ENCODE measurements at regions not wholly inside any gene's neighbourhood (a gene's known extent, or its start where the extent isn't known, plus 50 kb on each side); places are given as distances from the start of the nearest gene placed in this dataset.

DNA sequence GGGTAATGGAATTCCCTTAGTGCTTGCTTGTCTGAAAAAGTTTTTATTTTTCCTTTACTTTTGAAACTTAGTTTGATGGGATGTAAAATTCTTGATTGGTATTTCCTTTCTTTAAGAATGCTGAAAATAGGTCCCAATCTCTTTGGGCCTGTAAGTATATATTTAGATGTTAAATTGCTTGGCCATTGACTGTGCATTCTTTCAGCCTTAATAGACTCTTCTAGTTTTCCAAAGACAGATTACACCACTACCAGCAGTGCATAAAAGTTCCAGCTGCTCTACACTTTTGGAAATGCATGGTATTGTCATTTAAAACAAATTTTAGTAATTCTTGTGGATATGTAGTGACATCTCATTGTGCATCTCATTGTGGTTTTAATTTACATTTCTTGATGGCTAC is 464.8 kb upstream of the USP24 start:
- DNase-seq (ENCODE audit: low spot score): no peak

GRCh38 chr1:55673416-55673815 is 458.3 kb upstream of the USP24 start:
- DNase-seq (ENCODE audit: low spot score): no peak

DNA sequence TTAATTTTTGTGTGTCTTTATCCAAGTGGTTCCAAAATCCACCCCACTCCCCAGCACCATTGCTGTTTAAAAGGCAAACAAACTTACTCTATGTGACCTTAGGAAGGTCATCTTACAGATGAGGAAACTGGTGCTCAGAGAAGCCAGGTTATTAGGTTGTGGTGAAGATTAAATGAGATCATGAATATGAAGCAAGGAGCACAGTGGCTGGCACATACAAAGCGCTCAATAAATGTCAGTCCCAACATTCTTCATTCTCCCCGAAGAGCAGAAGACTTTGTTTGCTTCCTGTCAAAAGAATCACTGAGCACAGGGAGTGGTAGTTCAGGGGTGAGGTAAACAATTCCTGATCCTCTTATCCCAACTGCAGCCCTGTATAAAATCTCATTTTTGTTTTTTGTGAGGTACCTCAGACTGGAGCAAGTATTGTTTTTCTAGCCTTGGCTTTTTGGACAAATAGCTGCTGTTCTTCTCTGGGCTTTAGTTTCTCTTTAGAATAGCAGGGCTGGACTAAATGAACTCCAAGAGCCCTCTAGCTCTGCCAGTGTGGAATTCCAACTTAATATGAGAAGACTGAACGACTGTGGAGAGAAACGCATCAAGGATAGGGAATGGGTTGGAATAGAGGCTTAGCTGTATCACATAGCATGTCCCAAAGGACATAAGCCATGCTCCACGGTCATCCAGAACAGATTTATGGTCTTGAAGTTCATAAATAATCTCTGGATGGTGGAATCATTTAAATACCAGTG is 455.3 kb upstream of the USP24 start:
- peak; percentile 65 for DNase-seq (ENCODE audit: low spot score)

DNA sequence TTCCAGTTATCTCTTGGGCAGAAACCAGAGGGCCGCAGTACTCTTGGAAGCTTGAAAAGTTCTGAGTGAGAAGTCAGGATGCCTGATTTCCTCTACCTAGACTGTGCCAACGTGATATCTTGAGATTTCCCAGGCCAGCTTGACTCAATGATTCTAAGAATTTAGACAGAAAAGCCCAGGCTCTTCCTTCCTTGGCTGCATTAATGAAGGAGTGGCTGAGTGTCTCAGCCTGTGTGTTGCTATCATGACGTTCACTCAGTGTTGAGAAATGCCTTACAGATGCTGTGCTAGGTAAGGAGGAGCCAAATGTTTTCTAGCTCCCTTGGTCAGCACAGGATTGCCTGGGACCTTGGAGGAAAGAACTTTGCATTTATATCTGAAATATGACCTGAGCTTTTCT is 454.1 kb upstream of the USP24 start:
- no peak for DNase-seq (ENCODE audit: low spot score)

GRCh38 chr1:55662875-55663274 is 447.7 kb upstream of the USP24 start:
- DNase-seq (ENCODE audit: low spot score): no peak

DNA sequence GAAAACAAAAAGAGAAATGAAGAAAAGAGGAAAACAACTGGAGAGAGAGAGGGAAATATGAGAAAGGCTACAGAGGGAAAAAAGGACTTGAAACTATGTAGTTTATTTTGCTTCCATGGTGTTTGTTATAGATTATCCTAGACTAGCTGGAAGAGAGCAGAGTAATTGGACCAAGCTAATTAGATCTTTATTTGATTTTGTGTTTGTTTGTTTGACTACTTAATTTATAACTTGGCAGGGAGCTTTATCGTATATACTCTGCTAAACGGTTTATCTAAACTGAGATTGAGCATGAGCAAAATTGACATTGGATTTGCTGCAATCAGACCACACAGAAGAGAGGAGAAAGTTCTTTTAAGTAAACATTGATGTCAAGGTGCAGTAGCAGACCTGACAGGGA is 443.8 kb upstream of the USP24 start:
- no peak for DNase-seq (ENCODE audit: low spot score)

GRCh38 chr1:55654750-55655149 is 439.6 kb upstream of the USP24 start:
- DNase-seq (ENCODE audit: low spot score): no peak

DNA sequence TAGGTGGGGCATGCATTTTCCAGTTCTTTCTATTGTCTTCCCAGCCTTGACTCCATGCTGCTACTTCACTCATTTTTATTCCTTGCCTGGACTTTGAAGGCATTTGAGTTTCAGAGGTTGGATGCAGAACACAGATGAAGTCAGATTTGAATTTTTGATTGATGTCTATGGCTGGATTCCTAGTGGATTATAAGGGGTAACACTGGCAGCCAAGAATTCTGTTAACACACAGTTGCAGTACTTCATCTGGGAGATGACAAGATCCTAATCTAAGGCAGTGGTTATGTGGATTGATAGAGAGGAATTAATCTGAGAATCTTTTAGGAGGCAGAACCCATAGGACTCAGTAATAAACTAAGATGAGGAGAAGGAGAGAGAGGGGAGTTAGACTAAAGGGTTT is 439.0 kb upstream of the USP24 start:
- DNase-seq (ENCODE audit: low spot score): no peak

GRCh38 chr1:55650444-55650843 is 435.3 kb upstream of the USP24 start:
- no peak for DNase-seq (ENCODE audit: low spot score)

GRCh38 chr1:55646181-55646580 is 431.0 kb upstream of the USP24 start:
- no peak for DNase-seq (ENCODE audit: low spot score)

GRCh38 chr1:55645270-55645669 is 430.1 kb upstream of the USP24 start:
- DNase-seq (ENCODE audit: low spot score): no peak

DNA sequence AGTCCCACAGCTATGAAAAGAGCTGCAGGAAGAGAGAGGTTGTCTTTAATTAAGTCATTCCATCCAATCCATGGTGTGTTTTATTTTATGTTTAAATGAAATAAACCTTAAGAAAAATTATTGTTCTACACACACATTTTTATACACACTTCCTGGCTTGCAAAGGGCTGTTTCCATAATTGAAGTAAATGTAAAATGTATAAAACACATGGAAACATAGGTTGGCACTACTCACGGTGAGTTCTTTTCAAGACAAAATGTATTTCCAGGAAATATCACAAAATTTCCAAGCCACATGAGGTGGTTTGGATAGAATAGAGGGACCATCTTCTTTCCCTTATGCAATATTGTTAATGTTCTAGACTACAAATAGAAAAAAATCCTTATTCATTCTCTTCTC is 426.8 kb upstream of the USP24 start:
- DNase-seq (ENCODE audit: low spot score): no peak

DNA sequence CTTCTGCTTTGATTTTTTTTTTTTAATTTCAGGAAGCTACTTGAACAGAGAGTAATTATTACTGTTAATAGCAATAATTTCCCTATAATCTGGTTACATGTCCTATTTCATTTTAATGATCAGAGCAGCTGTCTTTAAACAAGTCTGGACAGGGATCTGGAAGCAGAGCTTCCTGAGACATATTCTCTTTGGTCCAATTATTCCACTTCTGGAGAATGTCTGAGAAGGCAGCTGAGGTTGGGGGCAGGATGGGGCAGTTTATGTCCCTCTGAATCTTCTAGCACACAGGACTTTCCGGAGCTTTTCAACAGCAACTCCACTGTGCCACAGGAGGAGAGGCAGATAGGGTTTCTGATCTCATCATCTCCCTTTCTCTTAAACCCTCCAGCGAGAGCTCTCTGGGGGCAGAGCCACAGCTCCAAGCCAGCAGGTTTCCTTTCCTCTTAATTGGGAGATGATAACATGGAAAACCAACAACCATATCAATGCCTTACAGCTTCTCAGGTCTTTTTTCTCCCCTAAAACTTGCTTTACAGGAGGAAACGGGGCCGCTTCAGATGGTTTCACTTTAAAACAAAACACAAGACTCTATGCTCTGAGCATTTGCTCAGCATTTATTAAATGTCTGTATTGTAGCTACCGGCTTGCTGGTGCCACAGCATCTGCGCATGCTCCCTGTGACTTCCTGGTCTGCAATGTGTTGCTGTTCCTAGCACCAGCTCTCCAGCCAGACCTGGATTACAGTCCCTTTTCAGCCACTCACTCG is 425.7 kb upstream of the USP24 start:
- peak; percentile 83 for DNase-seq (ENCODE audit: low spot score)

GRCh38 chr1:55639526-55639925 is 424.4 kb upstream of the USP24 start:
- DNase-seq (ENCODE audit: low spot score): no peak

DNA sequence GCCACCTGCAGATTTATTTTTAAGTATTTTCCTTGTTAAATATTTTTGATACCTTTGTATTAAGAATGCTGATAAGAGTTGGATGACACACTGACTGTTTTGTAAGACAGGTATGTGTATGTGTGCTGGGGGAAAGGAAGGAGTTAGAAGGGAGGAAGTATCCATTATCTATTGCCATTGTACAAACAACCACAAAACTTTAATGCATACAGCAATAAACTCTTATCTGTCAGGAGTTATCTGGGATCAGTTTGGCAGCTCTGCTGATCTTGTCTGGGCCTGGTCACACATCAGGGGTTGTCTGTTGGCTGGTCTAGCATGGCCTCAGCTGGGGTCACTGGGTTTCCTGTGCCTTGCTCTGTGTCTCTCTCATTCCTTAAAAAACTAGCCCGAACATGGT is 423.9 kb upstream of the USP24 start:
- no peak for DNase-seq (ENCODE audit: low spot score)

GRCh38 chr1:55636696-55637095 is 421.5 kb upstream of the USP24 start:
- DNase-seq (ENCODE audit: low spot score): no peak

DNA sequence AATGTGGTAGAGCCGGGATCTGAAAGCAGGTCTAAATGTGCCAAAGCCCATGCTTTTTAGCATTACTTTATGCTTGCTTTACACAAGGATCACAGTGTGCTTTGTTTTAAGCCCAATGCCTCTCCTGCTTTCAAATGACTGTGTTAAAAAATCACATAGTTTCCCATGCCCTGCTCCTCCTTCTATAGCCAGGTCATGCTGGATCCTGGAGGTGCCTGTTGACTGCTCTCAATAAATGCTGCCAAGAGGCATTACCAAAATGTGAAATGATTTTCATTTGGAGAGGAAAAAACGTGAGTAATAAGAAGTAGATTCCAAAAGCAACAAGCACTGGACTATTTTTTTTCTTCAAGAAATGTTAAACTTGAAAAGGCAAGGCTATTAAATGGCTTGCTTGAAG is 420.7 kb upstream of the USP24 start:
- DNase-seq (ENCODE audit: low spot score): no peak

- DNase-seq (ENCODE audit: low spot score): no peak
These were observed 419.4 kb upstream of the USP24 start for GRCh38 chr1:55634516-55634915.

DNA sequence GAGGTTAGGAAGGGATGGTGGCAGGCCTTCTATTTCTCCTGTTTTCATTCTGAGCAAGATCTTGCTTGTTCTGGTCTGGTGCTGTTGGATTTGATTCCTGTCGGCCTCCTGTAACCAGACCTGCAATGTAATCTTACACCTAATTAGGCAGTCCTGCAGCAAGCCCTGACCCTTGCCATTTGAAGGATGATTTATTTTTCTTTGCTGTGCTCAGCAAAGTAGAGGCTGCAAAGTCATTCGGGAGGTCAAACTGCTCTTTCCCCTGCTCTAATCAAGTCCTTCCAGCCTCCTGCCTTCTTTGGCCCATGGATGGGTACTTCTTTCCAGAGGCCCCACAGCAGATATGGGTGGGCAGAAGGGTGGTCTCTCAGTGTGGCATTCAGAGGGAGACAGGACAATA is 417.7 kb upstream of the USP24 start:
- no peak for DNase-seq (ENCODE audit: low spot score)

DNA sequence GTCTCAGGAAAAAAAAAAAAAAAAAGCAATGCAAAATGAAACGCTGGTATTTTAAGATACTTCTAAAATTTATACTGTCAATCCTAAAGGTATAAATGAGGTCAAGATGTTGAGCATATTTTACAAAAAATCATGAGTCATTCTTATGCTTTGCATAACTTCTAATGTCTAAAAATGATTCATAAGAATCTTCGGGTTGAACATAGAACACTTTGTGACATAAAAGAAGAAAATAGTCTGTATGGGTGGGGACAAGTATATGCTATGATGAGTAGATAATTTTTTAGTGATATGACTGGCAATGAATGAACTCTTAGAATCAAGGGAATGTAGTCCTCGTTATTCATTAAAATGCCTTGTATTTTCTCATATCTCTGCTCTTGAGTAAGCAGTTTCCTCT is 416.9 kb upstream of the USP24 start:
- DNase-seq (ENCODE audit: low spot score): no peak

DNA sequence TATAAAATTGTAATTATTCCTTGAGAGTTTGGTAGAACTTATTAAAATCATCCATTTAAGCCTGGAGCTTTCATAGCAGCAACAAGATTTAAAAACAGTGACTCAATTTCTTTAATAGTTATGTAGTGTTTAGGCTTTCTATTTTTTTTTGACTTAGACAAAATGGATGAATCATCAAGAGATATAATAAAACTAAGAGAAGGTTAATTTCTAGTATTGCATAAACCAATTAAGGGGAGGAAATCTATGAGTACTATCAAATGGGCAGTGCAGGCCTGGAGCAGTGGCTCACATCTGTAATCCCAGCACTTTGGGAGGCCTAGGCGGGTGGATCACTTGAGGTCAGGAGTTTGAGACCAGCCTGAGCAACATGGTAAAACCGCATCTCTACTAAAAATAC is 416.3 kb upstream of the USP24 start:
- no peak for DNase-seq (ENCODE audit: low spot score)

DNA sequence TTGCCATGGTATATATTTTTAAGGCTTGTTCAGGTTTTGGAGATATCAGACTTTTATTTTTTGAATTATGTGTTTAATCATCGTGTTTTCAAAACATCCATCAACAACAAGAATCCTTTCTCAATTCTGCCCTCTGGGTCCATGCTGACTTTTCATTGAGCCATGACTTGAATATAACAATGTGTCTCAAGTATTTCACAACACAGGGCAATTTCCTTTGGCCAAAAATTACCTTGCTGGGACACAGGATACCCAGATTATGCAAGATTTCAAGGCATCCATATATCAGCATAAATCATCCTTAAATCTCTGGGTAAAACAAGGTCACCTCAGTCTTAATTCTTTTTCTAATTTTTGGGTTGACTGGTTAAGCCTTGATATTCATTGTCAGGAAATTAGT is 411.2 kb upstream of the USP24 start:
- no peak for DNase-seq (ENCODE audit: low spot score)

GRCh38 chr1:55624766-55625165 is 409.6 kb upstream of the USP24 start:
- no peak for DNase-seq (ENCODE audit: low spot score)

- no peak for DNase-seq (ENCODE audit: low spot score)
These were observed 408.1 kb upstream of the USP24 start for GRCh38 chr1:55623311-55623710.

All from globus pallidus (tissue), 1 donor.